KBM-7 (cell line): ENCODE measurements at regions not wholly inside any gene's neighbourhood (a gene's known extent, or its start where the extent isn't known, plus 50 kb on each side); places are given as distances from the start of the nearest gene placed in this dataset.

Experiments
- DNase-seq: peaks from one replicate; pipeline ENCODE4 v3.0.0-alpha.2; 2015
- in situ Hi-C: fragments of 300-500 bp; cut with MboI; formaldehyde crosslinking; loops from 2 replicates; pipeline ENCODE4 v1.14.3; 2020; ENCODE audit warnings: low sequenced_read_pairs, low pct_unique_long_range_greater_than_20kb, mixed read lengths

GRCh38 chr13:106361621-106362020 lies 173.8 kb downstream of the EFNB2 start:
- DNase-seq, result no peak
- in situ Hi-C loops, result no loop called here

- in situ Hi-C loops, result no loop called here
Measured at GRCh38 chr13:106357198-106357597, 178.3 kb downstream of the EFNB2 start.

GRCh38 chr13:106355866-106356265 lies 179.6 kb downstream of the EFNB2 start:
- in situ Hi-C loops, result no loop called here
- DNase-seq, result no peak

More at GRCh38 chr13:106357198-106357597, 178.3 kb downstream of the EFNB2 start:
- no peak for DNase-seq

GRCh38 chr13:106354961-106355360 lies 180.5 kb downstream of the EFNB2 start:
- no peak for DNase-seq
- in situ Hi-C loops, result no loop called here

- in situ Hi-C loops, result no loop called here
- DNase-seq, result no peak
Measured at GRCh38 chr13:106352850-106353249, 182.6 kb downstream of the EFNB2 start.

- in situ Hi-C loops, result no loop called here
- no peak for DNase-seq
Measured at GRCh38 chr13:106351251-106351650, 184.2 kb downstream of the EFNB2 start.

- in situ Hi-C loops, result no loop called here
- DNase-seq, result no peak
Measured at GRCh38 chr13:106350208-106350607, 185.3 kb downstream of the EFNB2 start.

GRCh38 chr13:106349080-106349931 lies 186.2 kb downstream of the EFNB2 start:
- no peak for DNase-seq
- in situ Hi-C loops, result no loop called here

- no peak for DNase-seq
- in situ Hi-C loops, result no loop called here
Measured at GRCh38 chr13:106348075-106348840, 187.2 kb downstream of the EFNB2 start.

GRCh38 chr13:106344342-106344741 lies 191.1 kb downstream of the EFNB2 start:
- in situ Hi-C loops, result no loop called here
- DNase-seq, result no peak

- DNase-seq, result no peak
Measured at GRCh38 chr13:106343836-106344235, 191.6 kb downstream of the EFNB2 start.

GRCh38 chr13:106340249-106340648 lies 195.2 kb downstream of the EFNB2 start:
- no peak for DNase-seq
- in situ Hi-C loops, result no loop called here

More at GRCh38 chr13:106343836-106344235, 191.6 kb downstream of the EFNB2 start:
- in situ Hi-C loops, result no loop called here

- no peak for DNase-seq
- in situ Hi-C loops, result no loop called here
Measured at GRCh38 chr13:106337096-106337850, 198.2 kb downstream of the EFNB2 start.

- in situ Hi-C loops, result no loop called here
Measured at GRCh38 chr13:106336668-106337067, 198.8 kb downstream of the EFNB2 start.

GRCh38 chr13:106332621-106333020 lies 202.8 kb downstream of the EFNB2 start:
- in situ Hi-C loops, result no loop called here
- no peak for DNase-seq

More at GRCh38 chr13:106336668-106337067, 198.8 kb downstream of the EFNB2 start:
- no peak for DNase-seq

- DNase-seq, result no peak
- in situ Hi-C loops, result no loop called here
Measured at GRCh38 chr13:106331116-106331515, 204.3 kb downstream of the EFNB2 start.

GRCh38 chr13:106329941-106330340 lies 205.5 kb downstream of the EFNB2 start:
- in situ Hi-C loops, result no loop called here
- no peak for DNase-seq

- DNase-seq, result no peak
- in situ Hi-C loops, result no loop called here
Measured at GRCh38 chr13:106326751-106327150, 208.7 kb downstream of the EFNB2 start.

- DNase-seq, result no peak
- in situ Hi-C loops, result no loop called here
Measured at GRCh38 chr13:106324444-106324843, 211.0 kb downstream of the EFNB2 start.

- in situ Hi-C loops, result no loop called here
- no peak for DNase-seq
Measured at GRCh38 chr13:106322628-106323027, 212.8 kb downstream of the EFNB2 start.
